ENCODE measurements at regions not wholly inside any gene's neighbourhood (a gene's known extent, or its start where the extent isn't known, plus 50 kb on each side); places are given as distances from the start of the nearest gene placed in this dataset.

DNA sequence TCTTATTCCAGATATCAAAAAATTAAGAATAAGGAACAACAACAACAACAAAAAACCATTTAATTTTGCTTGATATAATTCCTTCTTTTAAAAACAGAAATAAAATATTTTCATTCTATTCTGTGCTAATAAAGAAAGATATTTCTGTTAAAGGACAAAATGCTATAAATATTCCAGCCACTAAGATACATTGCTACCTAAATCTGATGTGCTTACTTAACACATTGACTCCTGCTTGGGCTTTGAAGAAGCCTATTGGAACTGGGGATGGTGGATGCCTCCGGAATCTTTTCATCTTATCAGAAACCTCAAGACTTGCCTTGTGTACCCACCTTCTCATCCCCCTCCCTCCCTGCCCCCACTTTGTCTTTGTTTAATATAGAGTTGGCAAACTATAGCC, 320.2 kb downstream of the MEX3B start:
- TF ChIP-seq, protein P1, sequence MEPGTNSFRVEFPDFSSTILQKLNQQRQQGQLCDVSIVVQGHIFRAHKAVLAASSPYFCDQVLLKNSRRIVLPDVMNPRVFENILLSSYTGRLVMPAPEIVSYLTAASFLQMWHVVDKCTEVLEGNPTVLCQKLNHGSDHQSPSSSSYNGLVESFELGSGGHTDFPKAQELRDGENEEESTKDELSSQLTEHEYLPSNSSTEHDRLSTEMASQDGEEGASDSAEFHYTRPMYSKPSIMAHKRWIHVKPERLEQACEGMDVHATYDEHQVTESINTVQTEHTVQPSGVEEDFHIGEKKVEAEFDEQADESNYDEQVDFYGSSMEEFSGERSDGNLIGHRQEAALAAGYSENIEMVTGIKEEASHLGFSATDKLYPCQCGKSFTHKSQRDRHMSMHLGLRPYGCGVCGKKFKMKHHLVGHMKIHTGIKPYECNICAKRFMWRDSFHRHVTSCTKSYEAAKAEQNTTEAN (CRISPR knock-in tag; IDR thresholded peaks at IDR 0.05), result no peak
- TF ChIP-seq, protein P2, sequence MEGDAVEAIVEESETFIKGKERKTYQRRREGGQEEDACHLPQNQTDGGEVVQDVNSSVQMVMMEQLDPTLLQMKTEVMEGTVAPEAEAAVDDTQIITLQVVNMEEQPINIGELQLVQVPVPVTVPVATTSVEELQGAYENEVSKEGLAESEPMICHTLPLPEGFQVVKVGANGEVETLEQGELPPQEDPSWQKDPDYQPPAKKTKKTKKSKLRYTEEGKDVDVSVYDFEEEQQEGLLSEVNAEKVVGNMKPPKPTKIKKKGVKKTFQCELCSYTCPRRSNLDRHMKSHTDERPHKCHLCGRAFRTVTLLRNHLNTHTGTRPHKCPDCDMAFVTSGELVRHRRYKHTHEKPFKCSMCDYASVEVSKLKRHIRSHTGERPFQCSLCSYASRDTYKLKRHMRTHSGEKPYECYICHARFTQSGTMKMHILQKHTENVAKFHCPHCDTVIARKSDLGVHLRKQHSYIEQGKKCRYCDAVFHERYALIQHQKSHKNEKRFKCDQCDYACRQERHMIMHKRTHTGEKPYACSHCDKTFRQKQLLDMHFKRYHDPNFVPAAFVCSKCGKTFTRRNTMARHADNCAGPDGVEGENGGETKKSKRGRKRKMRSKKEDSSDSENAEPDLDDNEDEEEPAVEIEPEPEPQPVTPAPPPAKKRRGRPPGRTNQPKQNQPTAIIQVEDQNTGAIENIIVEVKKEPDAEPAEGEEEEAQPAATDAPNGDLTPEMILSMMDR (IDR thresholded peaks at IDR 0.05), result no peak
- TF ChIP-seq ZNF219 (CRISPR knock-in tag; IDR thresholded peaks at IDR 0.05; ENCODE audit: borderline replicate concordance) (no peak), ZNF317 (CRISPR knock-in tag; IDR thresholded peaks at IDR 0.05; ENCODE audit: borderline replicate concordance, low read depth) (no peak), ATF1 (CRISPR knock-in tag; IDR thresholded peaks at IDR 0.05) (no peak), IRF2 (CRISPR knock-in tag; IDR thresholded peaks at IDR 0.05; ENCODE audit: borderline replicate concordance, low read depth) (no peak), TP53 (CRISPR knock-in tag; IDR thresholded peaks at IDR 0.05) (no peak), ZNF263 (CRISPR knock-in tag; IDR thresholded peaks at IDR 0.05; ENCODE audit: low read depth) (no peak), ETV6 (CRISPR knock-in tag; IDR thresholded peaks at IDR 0.05) (no peak), JUN (CRISPR knock-in tag; IDR thresholded peaks at IDR 0.05) (no peak), RELA (CRISPR knock-in tag; IDR thresholded peaks at IDR 0.05; ENCODE audit: borderline replicate concordance) (no peak)
- TF ChIP-seq, protein P3, sequence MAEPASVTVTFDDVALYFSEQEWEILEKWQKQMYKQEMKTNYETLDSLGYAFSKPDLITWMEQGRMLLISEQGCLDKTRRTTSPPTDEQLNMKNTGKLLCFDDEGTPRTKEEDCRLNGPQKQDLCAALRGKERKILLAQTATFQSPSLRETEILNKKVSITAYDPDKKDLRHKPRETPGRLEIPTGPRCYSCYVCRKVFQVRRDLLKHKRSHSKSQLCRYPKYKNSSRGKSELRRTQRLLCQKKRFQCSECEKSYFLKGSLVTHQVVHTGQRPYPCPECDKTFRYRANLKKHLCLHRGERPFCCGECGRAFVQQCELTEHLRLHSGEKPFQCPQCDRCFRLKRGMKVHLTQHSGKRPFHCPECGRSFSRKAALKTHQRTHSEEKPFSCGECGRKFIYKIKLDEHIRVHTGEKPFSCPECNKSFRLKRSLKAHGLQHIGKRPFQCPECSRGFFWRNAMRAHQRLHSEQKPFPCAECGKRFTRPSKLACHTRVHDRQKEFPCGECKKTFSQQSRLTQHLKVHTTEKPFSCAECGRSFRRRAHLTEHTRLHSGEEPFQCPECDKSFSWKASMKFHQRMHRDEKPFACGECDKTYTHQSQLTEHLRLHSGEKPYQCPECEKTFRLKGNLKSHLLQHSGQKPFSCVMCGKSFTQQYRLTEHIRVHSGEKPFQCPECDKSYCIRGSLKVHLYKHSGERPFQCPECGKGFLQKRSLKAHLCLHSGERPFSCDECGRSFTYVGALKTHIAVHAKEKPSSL (CRISPR knock-in tag; conservative IDR thresholded peaks at IDR 0.05), result no peak
- TF ChIP-seq, protein P4, sequence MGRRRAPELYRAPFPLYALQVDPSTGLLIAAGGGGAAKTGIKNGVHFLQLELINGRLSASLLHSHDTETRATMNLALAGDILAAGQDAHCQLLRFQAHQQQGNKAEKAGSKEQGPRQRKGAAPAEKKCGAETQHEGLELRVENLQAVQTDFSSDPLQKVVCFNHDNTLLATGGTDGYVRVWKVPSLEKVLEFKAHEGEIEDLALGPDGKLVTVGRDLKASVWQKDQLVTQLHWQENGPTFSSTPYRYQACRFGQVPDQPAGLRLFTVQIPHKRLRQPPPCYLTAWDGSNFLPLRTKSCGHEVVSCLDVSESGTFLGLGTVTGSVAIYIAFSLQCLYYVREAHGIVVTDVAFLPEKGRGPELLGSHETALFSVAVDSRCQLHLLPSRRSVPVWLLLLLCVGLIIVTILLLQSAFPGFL (CRISPR knock-in tag; IDR thresholded peaks at IDR 0.05; ENCODE audit: borderline replicate concordance), result no peak
